HepG2 (cell line): ENCODE measurements at regions not wholly inside any gene's neighbourhood (a gene's known extent, or its start where the extent isn't known, plus 50 kb on each side); places are given as distances from the start of the nearest gene placed in this dataset.

Source experiments
- ATAC-seq: fragments of 200-7000 bp; cut with Tn5 transposase; 3 replicates; pipeline ENCODE4 v1.9.1; 2020; ENCODE audit warnings: mild to moderate bottlenecking, moderate library complexity
- BruUV-seq: library from RNA; stranded (reverse); fragments of 400-500 nt; replicated peaks from 2 replicates; lab custom pipeline; 2021; lab: Mats Ljungman, UMichigan
- CTCF ChIA-PET: fragments of 300-600 bp; formaldehyde crosslinking; extraction: SDS; loops from one replicate; lab custom pipeline; 2021; ENCODE audit warnings: low total read pairs, inconsistent platforms, low intra/inter-chr PET ratio; lab: Yijun Ruan, JAX
- POLR2A ChIA-PET: fragments of 350-600 bp; sonication (Branson Sonifier 250); formaldehyde crosslinking; loops from one replicate; lab custom pipeline; 2020; ENCODE audit warnings: antibody characterized with exemption, inconsistent platforms; lab: Yijun Ruan, JAX
- DNase-seq: peaks from one replicate; pipeline ENCODE4 v3.0.0-alpha.2; 2015; ENCODE audit warnings: low spot score
- FAIRE-seq: peaks from 3 replicates; lab custom pipeline; 2011; peaks lifted over from hg19 to GRCh38; lab: Jason Lieb, UNC
- H2AFZ ChIP-seq: one replicate; pipeline ENCODE4 v1.6.1; 2011; ENCODE audit warnings: low read length, inconsistent platforms
- H3K27ac ChIP-seq: fragments of 300-600 bp; 3 replicates; pipeline ENCODE4 v1.8.0; 2011; ENCODE audit warnings: mixed run types, mild to moderate bottlenecking, mixed read lengths, low read length, inconsistent platforms; ENCODE audit not compliant: insufficient read depth; ENCODE audit errors: extremely low read length
- H3K27me3 ChIP-seq, 2 experiments: fragments of 200-600 bp in 1 of 2; 2 replicates in 1 of 2; 3 replicates in 1 of 2; pipeline versions ENCODE4 v1.6.0 to v1.8.0; 2011; ENCODE audit warnings: low read length in 2 of 2, mild to moderate bottlenecking in 2 of 2, moderate library complexity in 2 of 2, inconsistent platforms in 1 of 2; ENCODE audit not compliant: insufficient read depth in 2 of 2, control insufficient read depth in 1 of 2
- H3K36me3 ChIP-seq, 2 experiments: fragments of 200-600 bp in 1 of 2; replicated peaks in 1 of 2; 2 replicates in 1 of 2; 3 replicates in 1 of 2; pipeline versions ENCODE4 v1.5.1 to v1.8.0; 2011; ENCODE audit warnings: low read length in 2 of 2, inconsistent platforms in 1 of 2; ENCODE audit not compliant: insufficient read depth in 2 of 2, control insufficient read depth in 1 of 2
- H3K4me1 ChIP-seq: 2 replicates; pipeline ENCODE4 v1.5.1; 2012; ENCODE audit warnings: low read length, inconsistent platforms; ENCODE audit not compliant: insufficient read depth
- H3K4me2 ChIP-seq: 2 replicates; pipeline ENCODE4 v1.6.0; 2011; ENCODE audit warnings: low read depth, low read length, inconsistent platforms
- H3K4me3 ChIP-seq, 3 experiments: fragments of 200-600 bp in 1 of 3; sonication (generic), shearing (Covaris generic) in 1 of 3; replicated peaks in 1 of 3; 2 replicates each; pipeline ENCODE4 v1.5.1; 2011 to 2016; ENCODE audit warnings: low read length in 3 of 3, inconsistent platforms in 2 of 3, low read depth in 2 of 3, mild to moderate bottlenecking in 2 of 3, control low read depth in 1 of 3, mixed read lengths in 1 of 3; ENCODE audit not compliant: insufficient read depth in 1 of 3
- H3K79me2 ChIP-seq: one replicate; pipeline ENCODE4 v1.6.1; 2011; ENCODE audit warnings: low read length, inconsistent platforms; ENCODE audit not compliant: insufficient read depth
- H3K9ac ChIP-seq: 2 replicates; pipeline ENCODE4 v1.6.0; 2011; ENCODE audit warnings: mild to moderate bottlenecking, low read depth, low read length, inconsistent platforms; ENCODE audit not compliant: insufficient read depth
- H3K9me3 ChIP-seq: 2 replicates; pipeline ENCODE4 v1.5.1; 2012; ENCODE audit warnings: mild to moderate bottlenecking, low read length
- H4K20me1 ChIP-seq: 2 replicates; pipeline ENCODE4 v1.6.0; 2011; ENCODE audit warnings: inconsistent platforms, mild to moderate bottlenecking, low read length, moderate library complexity; ENCODE audit not compliant: insufficient read depth
- HES4 ChIP-seq: sonication (generic); formaldehyde crosslinking; IDR thresholded peaks from 2 replicates; pipeline ENCODE4 v1.9.0; 2021; ENCODE audit warnings: mild to moderate bottlenecking, missing genetic modification reagents, borderline replicate concordance
- MYNN ChIP-seq: sonication (generic); formaldehyde crosslinking; IDR thresholded peaks from 2 replicates; pipeline ENCODE4 v1.4.0; 2020; ENCODE audit warnings: mild to moderate bottlenecking, low read depth, missing genetic modification reagents
- SOX6 ChIP-seq, 2 experiments: fragments of 450-650 bp in 1 of 2; sonication (generic) in 1 of 2; formaldehyde crosslinking in 1 of 2; IDR thresholded peaks; 2 replicates each; pipeline versions ENCODE4 v1.4.0 to v1.6.1; 2017 to 2020; ENCODE audit warnings: antibody characterized with exemption in 1 of 2, mild to moderate bottlenecking in 1 of 2, missing genetic modification reagents in 1 of 2
- ZBTB3 ChIP-seq: sonication (generic); formaldehyde crosslinking; IDR thresholded peaks from 2 replicates; pipeline ENCODE4 v1.4.0; 2020; ENCODE audit warnings: low read depth, mild to moderate bottlenecking, moderate library complexity, missing genetic modification reagents, borderline replicate concordance
- ZNF792 ChIP-seq: IDR thresholded peaks from 2 replicates; pipeline ENCODE4 v1.6.1; 2016
- WGBS: methylation state at CpG from one replicate; pipeline ENCODE4 v1.1.6; 2017; ENCODE audit warnings: low lambda C conversion rate; 5-methylcytosine and 5-hydroxymethylcytosine counted together
- in situ Hi-C: cut with HindIII; loops from 2 replicates; pipeline ENCODE4 v1.10.0; 2017; ENCODE audit warnings: low pct_unique_long_range_greater_than_20kb; ENCODE audit not compliant: extremely low pct_ligation_motif_present
- intact Hi-C: fragments of 100-400 bp; cut with micrococcal nuclease; formaldehyde crosslinking; loops from one replicate; pipeline ENCODE4 v1.10.0; 2022; ENCODE audit not compliant: unreplicated experiment
- TF ChIP-seq, protein P1 (sequence below): sonication (generic); formaldehyde crosslinking; conservative IDR thresholded peaks from 2 replicates; pipeline ENCODE4 v1.8.0; 2022; ENCODE audit warnings: low read depth, missing genetic modification reagents

- ATAC-seq: no peak
- no TSS peak for BruUV-seq
Measured at GRCh38 chrX:85569096-85569495, 189.6 kb upstream of the POF1B start.

GRCh38 chrX:85561231-85561630 is 181.8 kb upstream of the POF1B start:
- Histone ChIP-seq H3K36me3 (no peaks in the 10 kb centered on the region), H4K20me1 (no peaks in the 10 kb centered on the region), H3K9me3 (no peaks in the 10 kb centered on the region), H3K9ac (no peak overlapping the region), H3K4me2 (no peak overlapping the region), H2AFZ (no peak overlapping the region), H3K4me1 (no peaks in the 10 kb centered on the region), H3K4me3 (no peak overlapping the region), H3K79me2 (no peaks in the 10 kb centered on the region), H3K27ac (no peak overlapping the region), H3K27me3 (no peaks in the 10 kb centered on the region)
- FAIRE-seq (no peak), ATAC-seq (no peak), DNase-seq (no peak)
- WGBS: no CpG with 5 or more reads among the region's 7 CpGs
- CTCF ChIA-PET: no interaction called here
- POLR2A ChIA-PET: no interaction called here
- BruUV-seq: no TSS peak
- TF ChIP-seq MYNN: no peak
- TF ChIP-seq SOX6 (IDR thresholded peaks at IDR 0.05): no peak
- TF ChIP-seq SOX6 (CRISPR knock-in tag; IDR thresholded peaks at IDR 0.05): no peak
- in situ Hi-C loops: no loop called here
- intact Hi-C loops: no loop called here

More at GRCh38 chrX:85569096-85569495, 189.6 kb upstream of the POF1B start:
- Histone ChIP-seq H3K36me3 (no peaks in the 10 kb centered on the region), H3K79me2 (no peaks in the 10 kb centered on the region), H3K4me1 (no peaks in the 10 kb centered on the region), H3K27ac (no peak overlapping the region), H3K4me2 (no peak overlapping the region), H3K27me3 (no peaks in the 10 kb centered on the region), H3K9me3 (no peaks in the 10 kb centered on the region), H3K4me3 (no peak overlapping the region), H4K20me1 (no peaks in the 10 kb centered on the region), H3K9ac (no peak overlapping the region), H2AFZ (no peak overlapping the region)
- ChIA-PET CTCF (no interaction called here), POLR2A (no interaction called here)
- intact Hi-C loops: no loop called here
- no peak for FAIRE-seq
- TF ChIP-seq ZBTB3 (CRISPR knock-in tag) (no peak), HES4 (CRISPR knock-in tag) (no peak), ZNF792 (CRISPR knock-in tag) (no peak)
- TF ChIP-seq, protein P1, sequence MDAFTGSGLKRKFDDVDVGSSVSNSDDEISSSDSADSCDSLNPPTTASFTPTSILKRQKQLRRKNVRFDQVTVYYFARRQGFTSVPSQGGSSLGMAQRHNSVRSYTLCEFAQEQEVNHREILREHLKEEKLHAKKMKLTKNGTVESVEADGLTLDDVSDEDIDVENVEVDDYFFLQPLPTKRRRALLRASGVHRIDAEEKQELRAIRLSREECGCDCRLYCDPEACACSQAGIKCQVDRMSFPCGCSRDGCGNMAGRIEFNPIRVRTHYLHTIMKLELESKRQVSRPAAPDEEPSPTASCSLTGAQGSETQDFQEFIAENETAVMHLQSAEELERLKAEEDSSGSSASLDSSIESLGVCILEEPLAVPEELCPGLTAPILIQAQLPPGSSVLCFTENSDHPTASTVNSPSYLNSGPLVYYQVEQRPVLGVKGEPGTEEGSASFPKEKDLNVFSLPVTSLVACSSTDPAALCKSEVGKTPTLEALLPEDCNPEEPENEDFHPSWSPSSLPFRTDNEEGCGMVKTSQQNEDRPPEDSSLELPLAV: no peak
- WGBS: 0% methylated on average over 1 of the region's 1 CpG
- in situ Hi-C loops: no loop called here
- no peak for DNase-seq
